ENCODE measurements at regions not wholly inside any gene's neighbourhood (a gene's known extent, or its start where the extent isn't known, plus 50 kb on each side); places are given as distances from the start of the nearest gene placed in this dataset.

GRCh38 chr13:21822029-21822428 is 151.2 kb downstream of the FGF9 start (continued):
- TF ChIP-seq ZBTB40 (IDR thresholded peaks at IDR 0.05) (no peak), ZBTB40 (CRISPR knock-in tag; IDR thresholded peaks at IDR 0.05) (no peak), SP1 (CRISPR knock-in tag; IDR thresholded peaks at IDR 0.05) (no peak), LARP7 (IDR thresholded peaks at IDR 0.05) (no peak), NONO (IDR thresholded peaks at IDR 0.05; ENCODE audit: low read depth in 2 of 2, low read length in 1 of 2) (no peak), POLR2G (IDR thresholded peaks at IDR 0.05; ENCODE audit: low read depth, low read length) (no peak)
- TF ChIP-seq, protein P1, sequence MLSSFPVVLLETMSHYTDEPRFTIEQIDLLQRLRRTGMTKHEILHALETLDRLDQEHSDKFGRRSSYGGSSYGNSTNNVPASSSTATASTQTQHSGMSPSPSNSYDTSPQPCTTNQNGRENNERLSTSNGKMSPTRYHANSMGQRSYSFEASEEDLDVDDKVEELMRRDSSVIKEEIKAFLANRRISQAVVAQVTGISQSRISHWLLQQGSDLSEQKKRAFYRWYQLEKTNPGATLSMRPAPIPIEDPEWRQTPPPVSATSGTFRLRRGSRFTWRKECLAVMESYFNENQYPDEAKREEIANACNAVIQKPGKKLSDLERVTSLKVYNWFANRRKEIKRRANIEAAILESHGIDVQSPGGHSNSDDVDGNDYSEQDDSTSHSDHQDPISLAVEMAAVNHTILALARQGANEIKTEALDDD (IDR thresholded peaks at IDR 0.05): no peak
